NT2/D1 (cell line): ENCODE measurements at regions not wholly inside any gene's neighbourhood (a gene's known extent, or its start where the extent isn't known, plus 50 kb on each side); places are given as distances from the start of the nearest gene placed in this dataset.

ENCODE experiments used
- SUZ12 ChIP-seq: IDR thresholded peaks from 2 replicates; pipeline ENCODE4 v1.6.1; 2011; ENCODE audit not compliant: insufficient read length, insufficient read depth; ENCODE audit errors: extremely low read depth
- YY1 ChIP-seq: IDR thresholded peaks from 2 replicates; pipeline ENCODE4 v1.6.1; 2011; ENCODE audit not compliant: insufficient read length, insufficient read depth
- ZNF274 ChIP-seq: IDR thresholded peaks from 2 replicates; pipeline ENCODE4 v1.6.1; 2011; ENCODE audit warnings: mild to moderate bottlenecking, low read depth, low read length

GRCh38 chr3:74812756-74813155 is 198.3 kb upstream of the CNTN3 start:
- TF ChIP-seq ZNF274 (no peak), SUZ12 (no peak), YY1 (no peak)
